ENCODE measurements at regions not wholly inside any gene's neighbourhood (a gene's known extent, or its start where the extent isn't known, plus 50 kb on each side); places are given as distances from the start of the nearest gene placed in this dataset.

GRCh38 chrX:68913249-68913547 lies 84.4 kb downstream of the EFNB1 start:
- no peak for TF ChIP-seq CTCF (conservative IDR thresholded peaks at IDR 0.05; ENCODE audit: control insufficient read depth, insufficient read depth, low read depth, low read length)
- no peak overlapping the region for H3K4me3 ChIP-seq (ENCODE audit: control insufficient read depth, low read depth, low read length)
- DNase-seq (ENCODE audit: low read depth) = no peak

GRCh38 chrX:68912113-68912512 lies 83.3 kb downstream of the EFNB1 start:
- no peak for TF ChIP-seq CTCF (conservative IDR thresholded peaks at IDR 0.05; ENCODE audit: control insufficient read depth, insufficient read depth, low read depth, low read length)
- H3K4me3 ChIP-seq (ENCODE audit: control insufficient read depth, low read depth, low read length) = no peak overlapping the region
- DNase-seq (ENCODE audit: low read depth) = no peak

- DNase-seq (ENCODE audit: low read depth) = no peak
- H3K4me3 ChIP-seq (ENCODE audit: control insufficient read depth, low read depth, low read length) = no peak overlapping the region
- TF ChIP-seq CTCF (conservative IDR thresholded peaks at IDR 0.05; ENCODE audit: control insufficient read depth, insufficient read depth, low read depth, low read length) = no peak
Measured at GRCh38 chrX:68910731-68911428, 82.1 kb downstream of the EFNB1 start.

- DNase-seq (ENCODE audit: low read depth) = no peak
- TF ChIP-seq CTCF (conservative IDR thresholded peaks at IDR 0.05; ENCODE audit: control insufficient read depth, insufficient read depth, low read depth, low read length) = no peak
- no peak overlapping the region for H3K4me3 ChIP-seq (ENCODE audit: control insufficient read depth, low read depth, low read length)
Measured at GRCh38 chrX:68909945-68910344, 81.1 kb downstream of the EFNB1 start.

- no peak for TF ChIP-seq CTCF (conservative IDR thresholded peaks at IDR 0.05; ENCODE audit: control insufficient read depth, insufficient read depth, low read depth, low read length)
Measured at GRCh38 chrX:68908071-68908470, 79.2 kb downstream of the EFNB1 start.

GRCh38 chrX:68902706-68903504 lies 74.1 kb downstream of the EFNB1 start:
- no peak for DNase-seq (ENCODE audit: low read depth)
- no peak for TF ChIP-seq CTCF (conservative IDR thresholded peaks at IDR 0.05; ENCODE audit: control insufficient read depth, insufficient read depth, low read depth, low read length)
- H3K4me3 ChIP-seq (ENCODE audit: control insufficient read depth, low read depth, low read length) = no peak overlapping the region

More at GRCh38 chrX:68908071-68908470, 79.2 kb downstream of the EFNB1 start:
- no peak for DNase-seq (ENCODE audit: low read depth)
- no peak overlapping the region for H3K4me3 ChIP-seq (ENCODE audit: control insufficient read depth, low read depth, low read length)
